OCI-LY7 (cell line): ENCODE measurements at regions not wholly inside any gene's neighbourhood (a gene's known extent, or its start where the extent isn't known, plus 50 kb on each side); places are given as distances from the start of the nearest gene placed in this dataset.

Experiments used
- BruUV-seq: library from RNA; stranded (reverse); fragments of 400-500 nt; replicated peaks from 2 replicates; lab custom pipeline; 2021; lab: Mats Ljungman, UMichigan
- CTCF ChIA-PET: fragments of 300-600 bp; sonication (Branson Sonifier 250); formaldehyde crosslinking; loops from one replicate; lab custom pipeline; 2022; ENCODE audit warnings: antibody characterized with exemption; ENCODE audit not compliant: unreplicated experiment; lab: Charles Lee
- POLR2A ChIA-PET: fragments of 300-600 bp; sonication (Branson Sonifier 250); formaldehyde crosslinking; loops from one replicate; lab custom pipeline; 2022; ENCODE audit warnings: antibody characterized with exemption; lab: Charles Lee
- DNase-seq: peaks from one replicate; pipeline ENCODE4 v3.0.0-alpha.2; 2015; ENCODE audit warnings: low spot score
- H2AFZ ChIP-seq: fragments of 200-600 bp; sonication (generic), shearing (Covaris generic); 2 replicates; pipeline ENCODE4 v1.6.1; 2014; ENCODE audit warnings: mild to moderate bottlenecking, antibody characterized with exemption, low read length, moderate library complexity
- H3K27ac ChIP-seq: fragments of 200-600 bp; sonication (generic); 2 replicates; pipeline ENCODE4 v1.5.1; 2014; ENCODE audit warnings: mixed run types, low read depth, mild to moderate bottlenecking, moderate library complexity, low read length, inconsistent platforms; ENCODE audit not compliant: poor library complexity, severe bottlenecking
- H3K36me3 ChIP-seq: fragments of 200-600 bp; sonication (generic); 2 replicates; pipeline ENCODE4 v1.6.1; 2014; ENCODE audit warnings: mild to moderate bottlenecking, antibody characterized with exemption, low read length, moderate library complexity, mixed read lengths; ENCODE audit not compliant: insufficient read depth
- H3K4me1 ChIP-seq: fragments of 200-600 bp; sonication (generic); 2 replicates; pipeline ENCODE4 v1.5.1; 2014; ENCODE audit warnings: mild to moderate bottlenecking, low read length; ENCODE audit not compliant: insufficient read depth, poor library complexity, severe bottlenecking
- H3K4me2 ChIP-seq: fragments of 200-600 bp; sonication (generic); 2 replicates; pipeline ENCODE4 v1.6.1; 2014; ENCODE audit warnings: mild to moderate bottlenecking, low read length
- H3K4me3 ChIP-seq: fragments of 200-600 bp; sonication (generic); 2 replicates; pipeline ENCODE4 v1.5.1; 2014; ENCODE audit warnings: mild to moderate bottlenecking, low read depth, low read length; ENCODE audit not compliant: poor library complexity, severe bottlenecking
- H3K79me2 ChIP-seq: fragments of 200-600 bp; sonication (generic); 2 replicates; pipeline ENCODE4 v1.6.1; 2016; ENCODE audit warnings: low read depth, mild to moderate bottlenecking, low read length, moderate library complexity, mixed read lengths; ENCODE audit not compliant: insufficient read depth
- H3K9me2 ChIP-seq: fragments of 200-600 bp; sonication (generic); 2 replicates; pipeline ENCODE4 v1.6.1; 2016; ENCODE audit warnings: mild to moderate bottlenecking, low read length, mixed read lengths; ENCODE audit not compliant: insufficient read depth
- H3K9me3 ChIP-seq: fragments of 200-600 bp; sonication (generic); 2 replicates; pipeline ENCODE4 v1.6.1; 2014; ENCODE audit warnings: mild to moderate bottlenecking, mixed run types, low read length, mixed read lengths
- H4K20me1 ChIP-seq: fragments of 200-600 bp; sonication (generic); 2 replicates; pipeline ENCODE4 v1.6.1; 2014; ENCODE audit warnings: mild to moderate bottlenecking, antibody characterized with exemption, low read length, moderate library complexity, mixed read lengths; ENCODE audit not compliant: insufficient read depth
- CTCF ChIP-seq: fragments of 200-600 bp; sonication (generic); conservative IDR thresholded peaks from 2 replicates; pipeline ENCODE4 v1.5.1; 2014; ENCODE audit warnings: mild to moderate bottlenecking, antibody characterized with exemption, low read length, moderate library complexity, mixed read lengths
- EZH2phosphoT487 ChIP-seq: fragments of 200-600 bp; sonication (generic); IDR thresholded peaks from 2 replicates; pipeline ENCODE4 v1.6.1; 2018; ENCODE audit warnings: low read depth, borderline replicate concordance, mild to moderate bottlenecking, mixed run types, antibody characterized with exemption, low read length, moderate library complexity, mixed read lengths
- intact Hi-C: fragments of 100-400 bp; cut with micrococcal nuclease; formaldehyde crosslinking; loops from one replicate; pipeline ENCODE4 v1.10.0; 2022; ENCODE audit not compliant: unreplicated experiment

- H4K20me1 ChIP-seq, result no peaks in the 10 kb centered on the region
- no peaks in the 10 kb centered on the region for H3K9me3 ChIP-seq
- BruUV-seq, result no TSS peak
- ChIA-PET CTCF (no interaction called here), POLR2A (no interaction called here)
- H3K36me3 ChIP-seq, result no peaks in the 10 kb centered on the region
- H3K9me2 ChIP-seq, result no peaks in the 10 kb centered on the region
- no peak overlapping the region for H3K27ac ChIP-seq
- TF ChIP-seq CTCF (no peak), EZH2phosphoT487 (no peak)
- no peak overlapping the region for H3K4me3 ChIP-seq
- no peak overlapping the region for H2AFZ ChIP-seq
- H3K79me2 ChIP-seq, result no peaks in the 10 kb centered on the region
- no peak overlapping the region for H3K4me2 ChIP-seq
- intact Hi-C loops, result no loop called here
- H3K4me1 ChIP-seq, result no peaks in the 10 kb centered on the region
- DNase-seq, result no peak
Observed at GRCh38 chr1:228968891-228969606, 233.8 kb downstream of the RHOU start.

- no peak overlapping the region for H2AFZ ChIP-seq
- ChIA-PET POLR2A (no interaction called here), CTCF (no interaction called here)
- no peaks in the 10 kb centered on the region for H3K9me2 ChIP-seq
- no peak for TF ChIP-seq EZH2phosphoT487
- no peak for TF ChIP-seq CTCF
- DNase-seq, result no peak
- H4K20me1 ChIP-seq, result no peaks in the 10 kb centered on the region
- no peak overlapping the region for H3K4me3 ChIP-seq
- H3K4me1 ChIP-seq, result no peaks in the 10 kb centered on the region
- intact Hi-C loops, result no loop called here
- BruUV-seq, result no TSS peak
- no peaks in the 10 kb centered on the region for H3K79me2 ChIP-seq
- H3K9me3 ChIP-seq, result no peaks in the 10 kb centered on the region
- H3K27ac ChIP-seq, result no peak overlapping the region
- no peaks in the 10 kb centered on the region for H3K36me3 ChIP-seq
- H3K4me2 ChIP-seq, result no peak overlapping the region
Observed at GRCh38 chr1:228969953-228970800, 234.9 kb downstream of the RHOU start.

- H3K27ac ChIP-seq, result no peak overlapping the region
- no peaks in the 10 kb centered on the region for H3K9me3 ChIP-seq
- no peaks in the 10 kb centered on the region for H3K9me2 ChIP-seq
- ChIA-PET POLR2A (no interaction called here), CTCF (no interaction called here)
- H3K4me1 ChIP-seq, result no peaks in the 10 kb centered on the region
- no peaks in the 10 kb centered on the region for H3K36me3 ChIP-seq
- DNase-seq, result no peak
- H4K20me1 ChIP-seq, result no peaks in the 10 kb centered on the region
- BruUV-seq, result no TSS peak
- no peaks in the 10 kb centered on the region for H3K79me2 ChIP-seq
- intact Hi-C loops, result no loop called here
- TF ChIP-seq CTCF (no peak), EZH2phosphoT487 (no peak)
- no peak overlapping the region for H3K4me2 ChIP-seq
- no peak overlapping the region for H3K4me3 ChIP-seq
- no peak overlapping the region for H2AFZ ChIP-seq
Observed at GRCh38 chr1:228972576-228972975, 237.3 kb downstream of the RHOU start.
